ENCODE measurements at regions not wholly inside any gene's neighbourhood (a gene's known extent, or its start where the extent isn't known, plus 50 kb on each side); places are given as distances from the start of the nearest gene placed in this dataset.

- TF ChIP-seq POLR2AphosphoS5 (IDR thresholded peaks at IDR 0.05; ENCODE audit: borderline replicate concordance, low read depth, low read length) (no peak), EZH2 (IDR thresholded peaks at IDR 0.05) (no peak)
These were observed 642.0 kb upstream of the KCNMB2 start for GRCh38 chr3:177894081-177894728.

Measured in SK-N-MC (cell line).